ENCODE measurements at regions not wholly inside any gene's neighbourhood (a gene's known extent, or its start where the extent isn't known, plus 50 kb on each side); places are given as distances from the start of the nearest gene placed in this dataset.

- no peak for TF ChIP-seq CTCF (IDR thresholded peaks at IDR 0.05; ENCODE audit: low read depth, low read length)
- no peak for TF ChIP-seq EZH2phosphoT487 (IDR thresholded peaks at IDR 0.05; ENCODE audit: low read depth)
Measured at GRCh38 chr11:95675585-95675984, 114.0 kb downstream of the FAM76B start.

All from OCI-LY3 (cell line).